ENCODE measurements at regions not wholly inside any gene's neighbourhood (a gene's known extent, or its start where the extent isn't known, plus 50 kb on each side); places are given as distances from the start of the nearest gene placed in this dataset.

DNA sequence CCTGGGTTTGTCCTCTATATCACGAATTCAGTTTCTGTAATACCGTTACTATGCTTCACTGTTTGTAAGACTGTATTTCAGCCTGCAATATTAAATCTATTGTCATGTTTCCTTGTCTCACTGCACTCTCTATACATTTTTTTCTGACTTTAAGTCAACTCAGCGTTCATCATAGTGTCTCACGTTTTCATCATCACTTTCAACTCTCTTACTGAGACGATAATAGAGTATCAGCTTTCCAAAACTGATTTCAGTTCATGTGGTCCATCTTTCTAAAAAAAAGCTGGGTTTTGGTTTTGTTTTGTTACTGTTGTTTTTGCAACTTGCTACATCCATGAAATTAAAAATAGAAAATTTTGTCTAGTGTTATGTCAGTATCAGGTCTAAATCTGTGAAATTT is 147.7 kb downstream of the TMEM47 start:
- Histone ChIP-seq H3K4me3 (ENCODE audit: insufficient read depth, low read depth, low read length) (no peak overlapping the region), H4K91ac (ENCODE audit: insufficient read depth, low read depth, low read length) (no peak overlapping the region), H2AFZ (replicated peaks; ENCODE audit: low read length, poor library complexity) (no peak overlapping the region), H3K36me3 (ENCODE audit: control insufficient read depth, insufficient read depth, low read length) (no peaks in the 10 kb centered on the region), H2AK5ac (ENCODE audit: low read depth, low read length) (no peak overlapping the region), H3K9ac (ENCODE audit: low read depth, low read length) (no peak overlapping the region), H3K9me3 (ENCODE audit: control insufficient read depth, insufficient read depth, low read length) (no peaks in the 10 kb centered on the region), H2BK120ac (ENCODE audit: low read depth, low read length) (no peak overlapping the region), H3K27ac (ENCODE audit: insufficient read depth, low read length) (no peak overlapping the region), H3K56ac (ENCODE audit: extremely low read depth, insufficient read depth, low read length) (no peak overlapping the region), H2BK15ac (ENCODE audit: low read depth, low read length) (no peak overlapping the region), H3K4me1 (ENCODE audit: control insufficient read depth, insufficient read depth, low read length) (no peaks in the 10 kb centered on the region), H3K27me3 (ENCODE audit: control insufficient read depth, insufficient read depth, low read length) (no peaks in the 10 kb centered on the region), H3K14ac (replicated peaks; ENCODE audit: low read depth, low read length) (no peak overlapping the region), H3K79me1 (ENCODE audit: low read depth in 1 of 2, low read length in 2 of 2) (no peaks in the 10 kb centered on the region), H3K23ac (ENCODE audit: low read depth, low read length) (no peak overlapping the region), H3K18ac (ENCODE audit: low read depth, low read length) (no peak overlapping the region), H2BK20ac (ENCODE audit: low read depth, low read length) (no peak overlapping the region), H4K8ac (ENCODE audit: low read depth in 2 of 2, low read length in 2 of 2) (no peak overlapping the region), H4K20me1 (ENCODE audit: insufficient read depth, low read length) (no peaks in the 10 kb centered on the region), H3K4me2 (ENCODE audit: low read depth, low read length) (no peak overlapping the region), H2BK5ac (ENCODE audit: low read depth, low read length, poor library complexity, severe bottlenecking) (no peak overlapping the region), H2AK9ac (replicated peaks; ENCODE audit: low read depth, low read length, poor library complexity) (no peak overlapping the region), H3K4ac (ENCODE audit: low read depth, low read length) (no peak overlapping the region), H4K5ac (ENCODE audit: low read depth, low read length) (no peak overlapping the region), H3K9me1 (ENCODE audit: insufficient read depth, low read length) (no peaks in the 10 kb centered on the region)
- ATAC-seq (ENCODE audit: low read depth) (no peak), DNase-seq (no peak)
- in situ Hi-C loops (cut with MboI; ENCODE audit: low sequenced_read_pairs), result no loop called here
- TF ChIP-seq SMC3 (IDR thresholded peaks at IDR 0.05; ENCODE audit: low read depth, low read length) (no peak), POLR2A (IDR thresholded peaks at IDR 0.05; ENCODE audit: low read depth, low read length) (no peak), MAZ (IDR thresholded peaks at IDR 0.05; ENCODE audit: borderline replicate concordance, low read depth, low read length) (no peak), RFX5 (IDR thresholded peaks at IDR 0.05; ENCODE audit: low read depth, low read length) (no peak), NFE2L2 (IDR thresholded peaks at IDR 0.05; ENCODE audit: low read depth, low read length) (no peak), MXI1 (IDR thresholded peaks at IDR 0.05; ENCODE audit: borderline replicate concordance, low read depth, low read length) (no peak), MAFK (IDR thresholded peaks at IDR 0.05; ENCODE audit: low read depth, low read length) (no peak), CEBPB (IDR thresholded peaks at IDR 0.05; ENCODE audit: low read depth, low read length) (no peak), FOS (IDR thresholded peaks at IDR 0.05; ENCODE audit: low read depth, low read length) (no peak), RCOR1 (IDR thresholded peaks at IDR 0.05; ENCODE audit: insufficient replicate concordance, low read length) (no peak), BHLHE40 (IDR thresholded peaks at IDR 0.05; ENCODE audit: low read depth, low read length) (no peak), CHD1 (IDR thresholded peaks at IDR 0.05; ENCODE audit: low read depth, low read length) (no peak), RAD21 (IDR thresholded peaks at IDR 0.05; ENCODE audit: low read length) (no peak)
- TF ChIP-seq, protein P1, sequence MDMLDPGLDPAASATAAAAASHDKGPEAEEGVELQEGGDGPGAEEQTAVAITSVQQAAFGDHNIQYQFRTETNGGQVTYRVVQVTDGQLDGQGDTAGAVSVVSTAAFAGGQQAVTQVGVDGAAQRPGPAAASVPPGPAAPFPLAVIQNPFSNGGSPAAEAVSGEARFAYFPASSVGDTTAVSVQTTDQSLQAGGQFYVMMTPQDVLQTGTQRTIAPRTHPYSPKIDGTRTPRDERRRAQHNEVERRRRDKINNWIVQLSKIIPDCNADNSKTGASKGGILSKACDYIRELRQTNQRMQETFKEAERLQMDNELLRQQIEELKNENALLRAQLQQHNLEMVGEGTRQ (IDR thresholded peaks at IDR 0.05; ENCODE audit: low read depth, low read length), result no peak
- TF ChIP-seq, protein P2, sequence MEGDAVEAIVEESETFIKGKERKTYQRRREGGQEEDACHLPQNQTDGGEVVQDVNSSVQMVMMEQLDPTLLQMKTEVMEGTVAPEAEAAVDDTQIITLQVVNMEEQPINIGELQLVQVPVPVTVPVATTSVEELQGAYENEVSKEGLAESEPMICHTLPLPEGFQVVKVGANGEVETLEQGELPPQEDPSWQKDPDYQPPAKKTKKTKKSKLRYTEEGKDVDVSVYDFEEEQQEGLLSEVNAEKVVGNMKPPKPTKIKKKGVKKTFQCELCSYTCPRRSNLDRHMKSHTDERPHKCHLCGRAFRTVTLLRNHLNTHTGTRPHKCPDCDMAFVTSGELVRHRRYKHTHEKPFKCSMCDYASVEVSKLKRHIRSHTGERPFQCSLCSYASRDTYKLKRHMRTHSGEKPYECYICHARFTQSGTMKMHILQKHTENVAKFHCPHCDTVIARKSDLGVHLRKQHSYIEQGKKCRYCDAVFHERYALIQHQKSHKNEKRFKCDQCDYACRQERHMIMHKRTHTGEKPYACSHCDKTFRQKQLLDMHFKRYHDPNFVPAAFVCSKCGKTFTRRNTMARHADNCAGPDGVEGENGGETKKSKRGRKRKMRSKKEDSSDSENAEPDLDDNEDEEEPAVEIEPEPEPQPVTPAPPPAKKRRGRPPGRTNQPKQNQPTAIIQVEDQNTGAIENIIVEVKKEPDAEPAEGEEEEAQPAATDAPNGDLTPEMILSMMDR (conservative IDR thresholded peaks at IDR 0.05; ENCODE audit: low read depth, low read length), result no peak
- TF ChIP-seq, protein P3, sequence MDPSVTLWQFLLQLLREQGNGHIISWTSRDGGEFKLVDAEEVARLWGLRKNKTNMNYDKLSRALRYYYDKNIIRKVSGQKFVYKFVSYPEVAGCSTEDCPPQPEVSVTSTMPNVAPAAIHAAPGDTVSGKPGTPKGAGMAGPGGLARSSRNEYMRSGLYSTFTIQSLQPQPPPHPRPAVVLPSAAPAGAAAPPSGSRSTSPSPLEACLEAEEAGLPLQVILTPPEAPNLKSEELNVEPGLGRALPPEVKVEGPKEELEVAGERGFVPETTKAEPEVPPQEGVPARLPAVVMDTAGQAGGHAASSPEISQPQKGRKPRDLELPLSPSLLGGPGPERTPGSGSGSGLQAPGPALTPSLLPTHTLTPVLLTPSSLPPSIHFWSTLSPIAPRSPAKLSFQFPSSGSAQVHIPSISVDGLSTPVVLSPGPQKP (IDR thresholded peaks at IDR 0.05; ENCODE audit: borderline replicate concordance, low read depth, low read length), result no peak
- BruUV-seq (replicated peaks), result no TSS peak
- CTCF ChIA-PET, result interaction anchor here (0.7 kb wide), 1 partner anchor 20 kb away, joined by 3 read pairs; no protein-coding TSS in a partner anchor
- no CpG with 5 or more reads among the region's 5 CpGs for WGBS, 2 experiments (ENCODE audit: extremely low coverage in 2 of 2, insufficient read length in 1 of 2)
- dilution Hi-C loops (cut with HindIII; ENCODE audit: low sequenced_read_pairs, unreplicated experiment), result no loop called here
- POLR2A ChIA-PET (ENCODE audit: unreplicated experiment), result no interaction called here
- intact Hi-C loops (cut with micrococcal nuclease), result no loop called here

Measured in IMR-90 (cell line).